Upper lobe of right lung (tissue), 1 donor: ENCODE measurements at regions not wholly inside any gene's neighbourhood (a gene's known extent, or its start where the extent isn't known, plus 50 kb on each side); places are given as distances from the start of the nearest gene placed in this dataset.

ENCODE experiments used
- ATAC-seq: fragments of 200-7000 bp; cut with Tn5 transposase; one replicate; pipeline ENCODE4 v1.9.1; 2020; ENCODE audit warnings: mild to moderate bottlenecking, moderate library complexity
- DNase-seq: peaks from one replicate; pipeline ENCODE4 v3.0.0-alpha.2; 2020
- H3K27ac ChIP-seq: fragments of 200-600 bp; one replicate; pipeline ENCODE4 v1.8.0; 2022
- H3K27me3 ChIP-seq: fragments of 200-600 bp; one replicate; pipeline ENCODE4 v1.8.0; 2022; ENCODE audit warnings: mild to moderate bottlenecking
- H3K36me3 ChIP-seq: fragments of 200-600 bp; one replicate; pipeline ENCODE4 v1.8.0; 2022
- H3K4me1 ChIP-seq: fragments of 200-600 bp; one replicate; pipeline ENCODE4 v1.8.0; 2022
- H3K4me3 ChIP-seq: fragments of 200-600 bp; one replicate; pipeline ENCODE4 v1.8.0; 2022; ENCODE audit warnings: mild to moderate bottlenecking
- H3K9me3 ChIP-seq: fragments of 200-600 bp; one replicate; pipeline ENCODE4 v1.8.0; 2022
- CTCF ChIP-seq: fragments of 200-600 bp; IDR thresholded peaks from one replicate; pipeline ENCODE4 v1.8.0; 2022; ENCODE audit warnings: antibody characterized with exemption
- intact Hi-C: fragments of 100-400 bp; cut with DNase I; formaldehyde crosslinking; loops from one replicate; pipeline ENCODE4 v1.11.0; 2022
- donor health status: DM: no; HTN: yes; CAD: no; lungs with severe emphysema.

DNA sequence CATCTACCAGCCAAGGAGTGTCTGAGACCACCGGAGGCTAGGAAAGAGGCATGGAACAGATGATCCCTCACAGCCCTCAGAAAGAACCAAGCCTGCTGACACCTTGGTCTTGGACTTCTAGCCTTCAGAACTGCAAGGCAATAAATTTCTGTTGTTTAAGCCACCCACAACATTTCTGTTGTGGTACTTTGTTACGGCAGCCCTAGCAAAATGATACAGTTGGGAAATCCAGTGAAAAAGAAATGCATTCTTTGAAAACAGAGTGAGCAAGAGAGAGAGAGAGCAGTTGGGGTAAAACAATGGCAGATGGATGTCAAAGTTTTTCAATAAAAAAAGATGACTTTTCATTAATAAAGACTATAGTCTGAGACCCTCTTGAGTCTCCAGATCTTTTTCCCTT lies 219.4 kb downstream of the NFKBIZ start:
- H3K4me3 ChIP-seq = no peak overlapping the region
- TF ChIP-seq CTCF = no peak
- intact Hi-C loops = no loop called here
- H3K27me3 ChIP-seq = no peaks in the 10 kb centered on the region
- no peaks in the 10 kb centered on the region for H3K9me3 ChIP-seq
- no peak for ATAC-seq
- no peaks in the 10 kb centered on the region for H3K36me3 ChIP-seq
- H3K4me1 ChIP-seq = no peaks in the 10 kb centered on the region
- H3K27ac ChIP-seq = no peak overlapping the region
- DNase-seq = no peak

- Histone ChIP-seq H3K4me1 (no peaks in the 10 kb centered on the region), H3K9me3 (no peaks in the 10 kb centered on the region), H3K27me3 (no peaks in the 10 kb centered on the region), H3K4me3 (no peak overlapping the region), H3K36me3 (no peaks in the 10 kb centered on the region), H3K27ac (no peak overlapping the region)
- no peak for ATAC-seq
- intact Hi-C loops = no loop called here
- TF ChIP-seq CTCF = no peak
- no peak for DNase-seq
Measured at GRCh38 chr3:102069211-102069662, 219.9 kb downstream of the NFKBIZ start.

DNA sequence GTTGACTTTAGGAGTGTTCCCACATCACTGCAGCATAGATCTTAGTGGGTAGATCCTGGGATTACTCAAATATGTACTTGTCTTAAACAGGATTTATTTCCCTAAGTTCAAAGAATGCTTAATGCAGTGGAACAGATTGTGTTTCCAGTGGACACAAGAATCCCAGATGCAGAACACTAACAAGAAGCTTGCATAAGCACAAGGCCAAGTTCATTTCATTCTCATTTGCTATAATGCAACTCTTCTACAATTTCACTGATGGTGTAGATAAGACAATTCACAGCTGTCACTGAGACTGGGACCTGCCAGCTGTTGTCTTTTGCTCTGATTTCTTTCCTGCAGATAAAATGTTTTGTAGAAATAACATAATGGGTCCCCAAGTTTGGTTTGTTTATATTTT lies 225.6 kb downstream of the NFKBIZ start:
- no peak for TF ChIP-seq CTCF
- intact Hi-C loops = no loop called here
- DNase-seq (no peak), ATAC-seq (no peak)
- H3K9me3 ChIP-seq = no peaks in the 10 kb centered on the region
- H3K27me3 ChIP-seq = no peaks in the 10 kb centered on the region
- no peak overlapping the region for H3K4me3 ChIP-seq
- no peak overlapping the region for H3K27ac ChIP-seq
- no peaks in the 10 kb centered on the region for H3K36me3 ChIP-seq
- H3K4me1 ChIP-seq = peaks cover 8% of the 10 kb centered on the region

GRCh38 chr3:102078401-102078800 lies 229.1 kb downstream of the NFKBIZ start:
- TF ChIP-seq CTCF = no peak
- no peak for ATAC-seq
- H3K4me3 ChIP-seq = no peak overlapping the region
- intact Hi-C loops = no loop called here
- no peak for DNase-seq
- no peaks in the 10 kb centered on the region for H3K27me3 ChIP-seq
- no peaks in the 10 kb centered on the region for H3K36me3 ChIP-seq
- no peaks in the 10 kb centered on the region for H3K9me3 ChIP-seq
- H3K27ac ChIP-seq = peak overlapping the region; percentile 69
- H3K4me1 ChIP-seq = peaks cover 14% of the 10 kb centered on the region

DNA sequence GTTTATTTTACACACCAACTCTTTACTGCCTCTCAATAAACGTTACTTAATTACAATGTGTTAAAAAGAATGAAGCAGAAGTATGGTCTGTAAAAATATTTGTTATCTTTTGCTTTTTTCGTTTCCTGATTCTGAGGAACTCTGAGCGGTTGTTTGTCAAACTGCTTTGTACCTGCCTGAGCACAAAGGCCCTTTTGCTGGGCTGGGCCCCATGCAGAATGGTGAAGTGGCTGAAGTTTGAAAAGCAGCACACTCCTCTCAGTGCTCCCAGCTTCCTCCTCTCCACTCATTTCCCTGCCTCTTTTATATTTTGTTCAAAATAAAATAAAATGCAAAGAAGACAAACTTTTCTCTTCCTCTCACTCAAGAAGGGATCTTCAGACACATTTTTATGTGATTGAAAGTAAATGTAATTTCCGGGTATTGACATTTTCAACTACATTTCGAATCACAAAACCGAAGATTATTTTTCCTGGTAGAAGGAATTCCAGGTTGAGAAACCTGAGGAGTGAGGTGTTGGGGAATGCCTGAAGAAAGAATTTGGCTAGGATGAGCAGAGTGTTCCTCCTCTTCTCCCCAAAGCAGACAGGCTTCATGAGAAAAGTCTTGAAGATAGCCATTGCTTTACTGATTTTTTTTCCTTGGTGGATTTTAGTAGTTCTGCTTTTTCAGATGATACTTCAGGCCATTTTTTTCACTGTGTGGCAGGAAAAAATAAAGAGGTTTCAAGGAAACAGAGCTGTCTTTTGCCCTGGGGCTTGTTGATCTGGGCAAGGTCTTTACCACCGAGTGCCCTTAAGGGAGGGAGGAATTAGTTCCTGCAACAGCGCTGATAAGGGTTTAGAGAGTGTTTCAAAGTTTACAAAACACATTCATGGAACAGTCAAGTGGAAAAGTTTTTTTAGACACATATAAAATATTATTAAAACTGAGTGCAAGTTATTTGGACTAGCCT lies 229.8 kb downstream of the NFKBIZ start:
- H3K27me3 ChIP-seq = no peaks in the 10 kb centered on the region
- no peak for TF ChIP-seq CTCF
- ATAC-seq = peak; percentile 91
- H3K4me3 ChIP-seq = no peak overlapping the region
- no peaks in the 10 kb centered on the region for H3K9me3 ChIP-seq
- intact Hi-C loops = no loop called here
- peak; percentile 71 for DNase-seq
- no peaks in the 10 kb centered on the region for H3K36me3 ChIP-seq
- peaks cover 14% of the 10 kb centered on the region for H3K4me1 ChIP-seq
- peak overlapping the region; percentile 69 for H3K27ac ChIP-seq
